Loucy (cell line): ENCODE measurements at regions not wholly inside any gene's neighbourhood (a gene's known extent, or its start where the extent isn't known, plus 50 kb on each side); places are given as distances from the start of the nearest gene placed in this dataset.
"Not testable (repeated sequence)": the region's sequence is repeated elsewhere in the genome, so short reads cannot be mapped to it uniquely, and the experiment has no call there.

ENCODE experiments used
- H2AFZ ChIP-seq: fragments of 200-600 bp; sonication (generic); 2 replicates; pipeline ENCODE4 v1.6.0; 2016; ENCODE audit warnings: antibody characterized with exemption, mild to moderate bottlenecking, low read length, moderate library complexity
- H3F3A ChIP-seq: fragments of 200-600 bp; 2 replicates; pipeline ENCODE4 v1.6.0; 2016; ENCODE audit warnings: antibody characterized with exemption, low read depth, mild to moderate bottlenecking
- H3K27me3 ChIP-seq: fragments of 200-600 bp; sonication (generic); 2 replicates; pipeline ENCODE4 v1.6.1; 2014; ENCODE audit warnings: low read length, mild to moderate bottlenecking; ENCODE audit not compliant: insufficient read depth, poor library complexity, severe bottlenecking
- H3K36me3 ChIP-seq: fragments of 200-600 bp; sonication (generic); 2 replicates; pipeline ENCODE4 v1.6.1; 2016; ENCODE audit warnings: low read length; ENCODE audit not compliant: insufficient read depth
- H3K4me1 ChIP-seq: fragments of 200-600 bp; sonication (generic); 2 replicates; pipeline ENCODE4 v1.5.1; 2014; ENCODE audit warnings: low read length, mild to moderate bottlenecking; ENCODE audit not compliant: insufficient read depth, poor library complexity, severe bottlenecking
- H3K4me2 ChIP-seq: fragments of 200-600 bp; sonication (generic); 2 replicates; pipeline ENCODE4 v1.6.0; 2014; ENCODE audit warnings: antibody characterized with exemption, low read length, low read depth, mild to moderate bottlenecking; ENCODE audit not compliant: poor library complexity, severe bottlenecking
- H3K4me3 ChIP-seq: fragments of 200-600 bp; sonication (generic); 2 replicates; pipeline ENCODE4 v1.5.1; 2014; ENCODE audit warnings: low read length, mild to moderate bottlenecking, mixed read lengths; ENCODE audit not compliant: poor library complexity, severe bottlenecking
- H3K79me2 ChIP-seq: fragments of 200-600 bp; sonication (generic); 2 replicates; pipeline ENCODE4 v1.6.1; 2014; ENCODE audit warnings: low read length; ENCODE audit not compliant: insufficient read depth
- H3K9ac ChIP-seq: fragments of 200-600 bp; sonication (generic); 2 replicates; pipeline ENCODE4 v1.6.0; 2014; ENCODE audit warnings: mild to moderate bottlenecking, low read depth, low read length, moderate library complexity; ENCODE audit not compliant: poor library complexity, severe bottlenecking
- H3K9me2 ChIP-seq: fragments of 200-600 bp; sonication (generic); replicated peaks from 2 replicates; pipeline ENCODE4 v1.6.1; 2016; ENCODE audit warnings: low read depth, low read length, mixed read lengths
- H3K9me3 ChIP-seq: fragments of 200-600 bp; sonication (generic); 2 replicates; pipeline ENCODE4 v1.6.1; 2014; ENCODE audit warnings: mild to moderate bottlenecking, antibody characterized with exemption, low read length, low read depth; ENCODE audit not compliant: insufficient read depth
- H4K20me1 ChIP-seq: fragments of 200-600 bp; sonication (generic); 2 replicates; pipeline ENCODE4 v1.6.0; 2014; ENCODE audit warnings: antibody characterized with exemption, low read length, mild to moderate bottlenecking; ENCODE audit not compliant: insufficient read depth, poor library complexity, severe bottlenecking
- CTCF ChIP-seq: fragments of 200-600 bp; sonication (generic); conservative IDR thresholded peaks from 2 replicates; pipeline ENCODE4 v1.5.1; 2014; ENCODE audit warnings: mild to moderate bottlenecking, antibody characterized with exemption, low read length
- EZH2phosphoT487 ChIP-seq: fragments of 200-600 bp; IDR thresholded peaks from 2 replicates; pipeline ENCODE4 v1.6.1; 2018; ENCODE audit warnings: antibody characterized with exemption, mild to moderate bottlenecking, moderate library complexity, borderline replicate concordance

- H3K9ac ChIP-seq, result no peak overlapping the region
- no peaks in the 10 kb centered on the region for H3K9me2 ChIP-seq
- H3K4me3 ChIP-seq, result no peak overlapping the region
- TF ChIP-seq EZH2phosphoT487 (no peak), CTCF (no peak)
- no peaks in the 10 kb centered on the region for H3F3A ChIP-seq
- H2AFZ ChIP-seq, result no peak overlapping the region
- H3K4me1 ChIP-seq, result no peaks in the 10 kb centered on the region
- H3K79me2 ChIP-seq, result no peaks in the 10 kb centered on the region
- H3K27me3 ChIP-seq, result no peaks in the 10 kb centered on the region
- no peaks in the 10 kb centered on the region for H4K20me1 ChIP-seq
- H3K4me2 ChIP-seq, result no peak overlapping the region
- no peaks in the 10 kb centered on the region for H3K9me3 ChIP-seq
- H3K36me3 ChIP-seq, result no peaks in the 10 kb centered on the region
Observed at GRCh38 chr1:192463661-192464060, 111.9 kb upstream of the RGS1 start.

GRCh38 chr1:192465221-192465620 is 110.4 kb upstream of the RGS1 start:
- not testable (repeated sequence) for H3F3A ChIP-seq, H2AFZ ChIP-seq, H3K9me3 ChIP-seq, H3K9ac ChIP-seq, H3K4me2 ChIP-seq, H4K20me1 ChIP-seq, H3K79me2 ChIP-seq, H3K9me2 ChIP-seq, H3K4me1 ChIP-seq, H3K27me3 ChIP-seq, H3K36me3 ChIP-seq, H3K4me3 ChIP-seq

GRCh38 chr1:192474080-192474683 is 101.4 kb upstream of the RGS1 start:
- Histone ChIP-seq H3K9me2 (no peaks in the 10 kb centered on the region), H3K4me1 (peaks cover 4% of the 10 kb centered on the region), H3K27me3 (no peaks in the 10 kb centered on the region), H3K9me3 (no peaks in the 10 kb centered on the region), H2AFZ (no peak overlapping the region), H3K4me3 (no peak overlapping the region), H3K4me2 (no peak overlapping the region), H4K20me1 (no peaks in the 10 kb centered on the region), H3K36me3 (no peaks in the 10 kb centered on the region), H3K9ac (no peak overlapping the region), H3K79me2 (no peaks in the 10 kb centered on the region), H3F3A (no peaks in the 10 kb centered on the region)
- TF ChIP-seq CTCF (peak; percentile 83), EZH2phosphoT487 (no peak)

- Histone ChIP-seq H3K36me3 (no peaks in the 10 kb centered on the region), H3K9ac (no peak overlapping the region), H3F3A (no peaks in the 10 kb centered on the region), H3K9me2 (no peaks in the 10 kb centered on the region), H3K79me2 (no peaks in the 10 kb centered on the region), H3K4me2 (no peak overlapping the region), H2AFZ (no peak overlapping the region), H3K9me3 (no peaks in the 10 kb centered on the region), H3K27me3 (no peaks in the 10 kb centered on the region), H4K20me1 (no peaks in the 10 kb centered on the region), H3K4me3 (no peak overlapping the region), H3K4me1 (peaks cover 7% of the 10 kb centered on the region)
- TF ChIP-seq EZH2phosphoT487, result no peak
Observed at GRCh38 chr1:192475329-192475728, 100.2 kb upstream of the RGS1 start.
